ENCODE measurements at regions not wholly inside any gene's neighbourhood (a gene's known extent, or its start where the extent isn't known, plus 50 kb on each side); places are given as distances from the start of the nearest gene placed in this dataset.
"Not testable (repeated sequence)": the region's sequence is repeated elsewhere in the genome, so short reads cannot be mapped to it uniquely, and the experiment has no call there.

DNA sequence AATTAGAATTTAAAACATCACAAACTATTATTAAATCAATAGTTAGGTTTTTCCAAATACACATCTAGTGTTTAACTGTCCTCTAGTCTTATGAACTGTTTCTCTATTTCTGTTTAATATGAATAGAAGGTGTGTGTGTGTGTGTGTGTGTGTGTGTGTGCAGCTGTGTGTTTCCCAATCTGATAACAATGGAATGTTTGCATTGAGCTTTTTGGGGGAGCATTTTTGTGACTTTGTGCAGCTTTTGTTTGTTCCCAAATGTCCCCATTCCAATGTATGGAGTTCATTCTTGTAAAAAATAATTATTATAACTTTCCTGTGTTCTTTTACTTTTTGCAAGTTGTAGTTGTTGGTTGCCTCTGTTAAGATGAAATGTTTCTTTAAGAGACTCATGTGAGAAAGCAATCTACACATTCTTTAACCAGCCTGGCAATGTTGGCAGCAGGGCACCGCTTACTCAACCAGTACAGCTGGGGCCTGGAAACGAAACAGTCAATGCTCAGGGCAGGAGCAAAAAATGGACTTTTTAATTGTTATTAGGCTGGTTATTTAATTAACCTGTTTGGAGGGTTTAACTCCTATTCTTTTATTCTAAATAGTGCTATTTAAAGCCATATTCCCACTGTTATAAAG lies 354.3 kb downstream of the SRGAP2C start:
- no peaks in the 10 kb centered on the region for H4K20me1 ChIP-seq (ENCODE audit: insufficient read depth, low read length)
- H3K4me3 ChIP-seq (ENCODE audit: low read depth in 1 of 2, low read length in 2 of 2) = no peak overlapping the region
- no peak for ATAC-seq (ENCODE audit: insufficient read depth, low read depth)

DNA sequence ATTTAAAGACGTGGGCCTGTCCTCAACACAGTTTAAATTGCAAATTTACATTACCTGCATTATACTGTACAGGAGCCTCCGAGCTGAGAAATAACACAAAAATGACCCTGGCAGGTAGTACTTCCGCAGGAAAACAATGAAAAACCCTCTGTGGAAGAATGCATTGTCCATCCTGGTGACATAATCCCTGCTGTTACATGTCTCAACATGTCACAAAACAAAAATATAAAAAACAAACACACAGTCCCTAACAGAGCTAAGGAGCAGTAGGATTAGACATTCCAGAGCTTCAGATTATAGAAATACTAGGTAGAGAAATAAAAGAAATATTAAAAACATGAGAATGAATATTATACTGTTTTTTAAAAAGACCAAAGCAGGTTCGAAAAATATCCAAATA lies 359.2 kb downstream of the SRGAP2C start:
- not testable (repeated sequence) for H3K4me3 ChIP-seq (ENCODE audit: low read depth in 1 of 2, low read length in 2 of 2); H3K9me3 ChIP-seq (ENCODE audit: insufficient read depth, low read length, severe bottlenecking); ATAC-seq (ENCODE audit: insufficient read depth, low read depth); H3K9ac ChIP-seq (ENCODE audit: low read depth, low read length); H3K27ac ChIP-seq (ENCODE audit: low read length); H3K36me3 ChIP-seq (ENCODE audit: insufficient read depth, low read length); H2AFZ ChIP-seq (ENCODE audit: low read depth, low read length); H4K20me1 ChIP-seq (ENCODE audit: insufficient read depth, low read length); DNase-seq; H3K4me2 ChIP-seq (ENCODE audit: insufficient read depth, low read length); H3K27me3 ChIP-seq (ENCODE audit: insufficient read depth, low read length, poor library complexity); H3K79me2 ChIP-seq (ENCODE audit: insufficient read depth, low read length)
- peaks cover 15% of the 10 kb centered on the region for H3K4me1 ChIP-seq (ENCODE audit: insufficient read depth, low read length)

More for the DNA sequence above, 354.3 kb downstream of the SRGAP2C start:
- DNase-seq = no peak
- no peaks in the 10 kb centered on the region for H3K9me3 ChIP-seq (ENCODE audit: insufficient read depth, low read length, severe bottlenecking)
- TF ChIP-seq, protein P1, sequence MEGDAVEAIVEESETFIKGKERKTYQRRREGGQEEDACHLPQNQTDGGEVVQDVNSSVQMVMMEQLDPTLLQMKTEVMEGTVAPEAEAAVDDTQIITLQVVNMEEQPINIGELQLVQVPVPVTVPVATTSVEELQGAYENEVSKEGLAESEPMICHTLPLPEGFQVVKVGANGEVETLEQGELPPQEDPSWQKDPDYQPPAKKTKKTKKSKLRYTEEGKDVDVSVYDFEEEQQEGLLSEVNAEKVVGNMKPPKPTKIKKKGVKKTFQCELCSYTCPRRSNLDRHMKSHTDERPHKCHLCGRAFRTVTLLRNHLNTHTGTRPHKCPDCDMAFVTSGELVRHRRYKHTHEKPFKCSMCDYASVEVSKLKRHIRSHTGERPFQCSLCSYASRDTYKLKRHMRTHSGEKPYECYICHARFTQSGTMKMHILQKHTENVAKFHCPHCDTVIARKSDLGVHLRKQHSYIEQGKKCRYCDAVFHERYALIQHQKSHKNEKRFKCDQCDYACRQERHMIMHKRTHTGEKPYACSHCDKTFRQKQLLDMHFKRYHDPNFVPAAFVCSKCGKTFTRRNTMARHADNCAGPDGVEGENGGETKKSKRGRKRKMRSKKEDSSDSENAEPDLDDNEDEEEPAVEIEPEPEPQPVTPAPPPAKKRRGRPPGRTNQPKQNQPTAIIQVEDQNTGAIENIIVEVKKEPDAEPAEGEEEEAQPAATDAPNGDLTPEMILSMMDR (IDR thresholded peaks at IDR 0.05; ENCODE audit: borderline replicate concordance, extremely low read depth, low read length, poor library complexity, severe bottlenecking) = no peak
- TF ChIP-seq EZH2 (IDR thresholded peaks at IDR 0.05; ENCODE audit: borderline replicate concordance, low read depth, low read length, severe bottlenecking) = no peak
- H3K27ac ChIP-seq (ENCODE audit: low read length) = no peak overlapping the region
- H3K4me2 ChIP-seq (ENCODE audit: insufficient read depth, low read length) = no peak overlapping the region
- no peak overlapping the region for H3K9ac ChIP-seq (ENCODE audit: low read depth, low read length)
- H2AFZ ChIP-seq (ENCODE audit: low read depth, low read length) = no peak overlapping the region
- H3K36me3 ChIP-seq (ENCODE audit: insufficient read depth, low read length) = no peaks in the 10 kb centered on the region
- H3K4me1 ChIP-seq (ENCODE audit: insufficient read depth, low read length) = no peaks in the 10 kb centered on the region
- no peaks in the 10 kb centered on the region for H3K79me2 ChIP-seq (ENCODE audit: insufficient read depth, low read length)
- no peaks in the 10 kb centered on the region for H3K27me3 ChIP-seq (ENCODE audit: insufficient read depth, low read length, poor library complexity)

DNA sequence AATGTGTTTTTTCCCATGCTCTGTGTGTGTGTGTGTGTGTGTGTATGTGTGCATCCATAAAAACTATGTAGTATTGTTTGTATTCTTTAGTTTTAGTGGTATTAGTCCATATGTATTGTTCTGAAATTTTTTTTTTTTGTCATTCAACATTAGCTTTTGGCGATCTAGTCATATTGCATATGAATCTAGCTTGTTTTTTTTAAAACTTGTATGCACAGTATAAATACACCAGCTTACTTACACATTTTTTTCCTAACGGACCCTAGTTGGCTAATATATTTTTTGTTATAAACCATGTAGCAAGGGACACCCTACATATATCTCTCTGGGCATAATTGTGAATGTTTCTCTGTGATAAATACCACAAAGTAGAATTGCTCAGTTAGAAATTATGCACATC lies 359.7 kb downstream of the SRGAP2C start:
- Histone ChIP-seq H2AFZ (ENCODE audit: low read depth, low read length) (no peak overlapping the region), H3K4me2 (ENCODE audit: insufficient read depth, low read length) (no peak overlapping the region)

DNA sequence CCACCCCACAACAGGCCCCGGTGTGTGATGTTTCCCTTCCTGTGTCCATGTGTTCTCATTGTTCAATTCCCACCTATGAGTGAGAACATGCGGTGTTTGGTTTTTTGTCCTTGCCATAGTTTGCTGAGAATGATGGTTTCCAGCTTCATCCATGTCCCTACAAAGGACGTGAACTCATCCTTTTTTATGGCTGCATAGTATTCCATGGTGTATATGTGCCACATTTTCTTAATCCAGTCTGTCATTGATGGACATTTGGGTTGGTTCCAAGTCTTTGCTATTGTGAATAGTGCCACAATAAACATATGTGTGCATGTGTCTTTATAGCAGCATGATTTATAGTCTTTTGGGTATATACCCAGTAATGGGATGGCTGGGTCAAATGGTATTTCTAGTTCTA lies 361.1 kb downstream of the SRGAP2C start:
- peaks cover 21% of the 10 kb centered on the region for H3K4me1 ChIP-seq (ENCODE audit: insufficient read depth, low read length)
- H3K36me3 ChIP-seq (ENCODE audit: insufficient read depth, low read length); H2AFZ ChIP-seq (ENCODE audit: low read depth, low read length); H3K9ac ChIP-seq (ENCODE audit: low read depth, low read length); H3K4me2 ChIP-seq (ENCODE audit: insufficient read depth, low read length); H3K4me3 ChIP-seq (ENCODE audit: low read depth in 1 of 2, low read length in 2 of 2); H3K9me3 ChIP-seq (ENCODE audit: insufficient read depth, low read length, severe bottlenecking); H3K27ac ChIP-seq (ENCODE audit: low read length); H4K20me1 ChIP-seq (ENCODE audit: insufficient read depth, low read length); H3K27me3 ChIP-seq (ENCODE audit: insufficient read depth, low read length, poor library complexity); DNase-seq; H3K79me2 ChIP-seq (ENCODE audit: insufficient read depth, low read length); ATAC-seq (ENCODE audit: insufficient read depth, low read depth): not testable (repeated sequence)

More for the DNA sequence above, 359.7 kb downstream of the SRGAP2C start:
- Histone ChIP-seq H3K4me1 (ENCODE audit: insufficient read depth, low read length) (peaks cover 15% of the 10 kb centered on the region), H3K27me3 (ENCODE audit: insufficient read depth, low read length, poor library complexity) (no peaks in the 10 kb centered on the region), H3K79me2 (ENCODE audit: insufficient read depth, low read length) (no peaks in the 10 kb centered on the region), H3K27ac (ENCODE audit: low read length) (no peak overlapping the region), H3K36me3 (ENCODE audit: insufficient read depth, low read length) (no peaks in the 10 kb centered on the region), H3K9ac (ENCODE audit: low read depth, low read length) (no peak overlapping the region), H4K20me1 (ENCODE audit: insufficient read depth, low read length) (no peaks in the 10 kb centered on the region), H3K4me3 (ENCODE audit: low read depth in 1 of 2, low read length in 2 of 2) (no peak overlapping the region), H3K9me3 (ENCODE audit: insufficient read depth, low read length, severe bottlenecking) (no peaks in the 10 kb centered on the region)
- ATAC-seq (ENCODE audit: insufficient read depth, low read depth) = no peak
- no peak for DNase-seq
- TF ChIP-seq, protein P1 (IDR thresholded peaks at IDR 0.05; ENCODE audit: borderline replicate concordance, extremely low read depth, low read length, poor library complexity, severe bottlenecking) = no peak
